Stimulated activated naive CD4-positive, alpha-beta T cell treated with Interleukin-2 at 50 U/mL for 16 hours (primary cell): ENCODE measurements at regions not wholly inside any gene's neighbourhood (a gene's known extent, or its start where the extent isn't known, plus 50 kb on each side); places are given as distances from the start of the nearest gene placed in this dataset.

Experiments
- DNase-seq: peaks from one replicate; lab custom pipeline; 2025; lab: John Stamatoyannopoulos, UW

DNA sequence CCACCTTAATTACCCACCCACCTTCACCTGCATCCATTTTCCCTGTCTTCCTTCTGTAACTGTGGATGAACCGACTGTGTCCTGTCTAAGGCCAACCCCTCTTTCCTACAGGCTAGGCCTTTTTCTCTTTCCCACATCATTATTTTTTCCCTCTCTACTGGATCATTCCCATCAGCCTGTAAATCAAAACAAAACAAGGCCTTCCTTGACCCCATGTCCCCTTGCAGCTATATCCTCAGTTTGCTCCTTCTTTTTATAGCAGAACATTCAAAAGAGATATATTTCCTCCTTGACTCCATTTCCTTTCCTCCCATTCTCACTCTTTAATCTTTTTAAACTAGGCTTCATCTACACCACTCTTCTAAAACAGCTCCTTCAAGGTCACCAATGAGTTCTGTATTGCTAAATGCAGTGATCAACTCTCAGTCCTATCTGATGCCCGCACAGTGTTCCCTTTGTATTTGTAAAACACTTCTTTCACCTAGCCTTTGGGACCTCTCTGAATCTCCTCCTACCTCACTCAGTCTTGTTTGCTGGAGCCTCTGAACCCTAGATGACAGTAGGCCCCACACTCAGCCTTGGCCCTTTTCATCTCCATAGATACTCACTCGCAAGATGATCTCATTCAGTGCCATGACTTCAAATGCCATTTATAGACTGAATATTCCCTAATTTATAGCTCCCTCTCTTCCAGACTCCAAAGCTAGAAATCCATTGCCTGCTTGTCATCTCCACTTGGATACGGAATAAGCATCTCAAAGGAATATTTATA, 55.7 kb downstream of the CXCR4 start:
- DNase-seq: no peak

DNA sequence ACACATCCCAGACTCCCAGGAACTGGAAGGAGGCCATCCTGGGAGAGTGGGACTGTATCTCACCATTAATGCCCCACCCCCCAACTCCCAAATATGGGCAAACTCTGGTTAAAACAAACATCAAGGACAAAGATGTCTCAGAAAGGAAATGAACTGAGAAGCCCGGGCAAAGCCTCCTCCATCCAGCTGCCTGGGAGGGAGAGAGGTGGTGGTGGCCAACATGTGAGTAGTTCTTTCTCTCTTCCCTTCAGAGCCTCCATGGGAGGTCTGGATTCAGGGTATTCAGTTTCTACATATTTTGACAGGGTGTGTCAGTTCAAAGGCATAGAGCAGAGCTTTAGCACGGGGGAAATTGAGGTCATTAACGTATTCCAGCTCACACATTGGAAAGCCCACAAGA, 57.5 kb downstream of the CXCR4 start:
- no peak for DNase-seq

DNA sequence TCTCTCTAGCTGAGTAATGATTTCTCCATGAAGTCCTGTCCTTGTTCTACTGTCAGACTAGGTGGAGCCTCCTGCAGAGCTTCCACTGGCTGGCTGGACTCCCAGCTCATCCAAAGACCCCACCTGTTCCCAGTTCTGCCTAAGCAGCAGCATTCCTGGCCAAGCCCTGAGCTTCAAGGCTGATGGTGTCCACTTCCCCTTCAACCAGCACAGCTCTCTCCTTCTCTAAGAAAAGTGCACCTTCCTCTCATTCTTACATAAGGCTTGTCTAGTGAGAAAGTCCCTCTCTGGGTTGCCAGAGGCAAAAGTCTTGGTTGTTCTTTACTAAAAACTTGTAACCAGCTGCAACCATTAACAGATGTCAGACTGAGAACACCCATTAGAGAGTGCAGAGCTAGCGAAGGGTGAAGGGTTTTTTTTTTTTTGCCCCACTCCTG, 58.9 kb downstream of the CXCR4 start:
- no peak for DNase-seq

DNA sequence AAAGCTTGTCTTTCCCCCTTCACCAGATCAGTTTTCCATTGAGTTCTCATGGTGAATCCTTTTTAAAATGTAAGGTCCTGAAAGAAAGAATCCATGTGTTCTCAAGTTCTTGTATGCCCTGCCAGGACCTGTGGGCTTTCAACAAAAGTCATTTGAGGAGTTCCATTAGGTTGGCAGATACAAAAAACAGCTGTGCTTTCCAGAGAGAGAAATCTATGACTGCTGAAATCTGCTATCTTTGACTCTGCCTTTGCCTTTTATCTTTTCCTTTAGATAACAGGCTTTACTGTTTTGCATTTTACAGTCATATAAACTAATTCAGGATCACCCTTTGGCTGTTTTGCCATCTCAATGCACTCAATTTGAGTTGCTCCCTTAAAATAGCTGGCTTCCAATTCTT, 59.7 kb downstream of the CXCR4 start:
- no peak for DNase-seq

DNA sequence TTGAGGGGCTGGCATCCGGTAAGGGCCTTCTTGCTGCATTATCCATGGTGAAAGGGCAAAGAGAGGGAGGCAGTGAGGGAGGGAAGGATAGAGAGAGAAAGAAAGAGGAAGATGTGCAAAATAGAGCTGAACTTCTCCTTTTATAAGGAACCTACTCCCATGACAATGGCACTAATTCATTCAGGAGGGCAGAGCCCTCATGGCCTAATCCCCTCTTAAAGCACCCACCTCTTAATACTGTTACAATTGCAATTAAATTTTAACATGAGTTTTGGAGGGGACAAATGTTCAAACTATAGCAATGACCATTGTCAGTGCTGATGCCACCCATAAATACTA, 60.2 kb downstream of the CXCR4 start:
- no peak for DNase-seq

DNA sequence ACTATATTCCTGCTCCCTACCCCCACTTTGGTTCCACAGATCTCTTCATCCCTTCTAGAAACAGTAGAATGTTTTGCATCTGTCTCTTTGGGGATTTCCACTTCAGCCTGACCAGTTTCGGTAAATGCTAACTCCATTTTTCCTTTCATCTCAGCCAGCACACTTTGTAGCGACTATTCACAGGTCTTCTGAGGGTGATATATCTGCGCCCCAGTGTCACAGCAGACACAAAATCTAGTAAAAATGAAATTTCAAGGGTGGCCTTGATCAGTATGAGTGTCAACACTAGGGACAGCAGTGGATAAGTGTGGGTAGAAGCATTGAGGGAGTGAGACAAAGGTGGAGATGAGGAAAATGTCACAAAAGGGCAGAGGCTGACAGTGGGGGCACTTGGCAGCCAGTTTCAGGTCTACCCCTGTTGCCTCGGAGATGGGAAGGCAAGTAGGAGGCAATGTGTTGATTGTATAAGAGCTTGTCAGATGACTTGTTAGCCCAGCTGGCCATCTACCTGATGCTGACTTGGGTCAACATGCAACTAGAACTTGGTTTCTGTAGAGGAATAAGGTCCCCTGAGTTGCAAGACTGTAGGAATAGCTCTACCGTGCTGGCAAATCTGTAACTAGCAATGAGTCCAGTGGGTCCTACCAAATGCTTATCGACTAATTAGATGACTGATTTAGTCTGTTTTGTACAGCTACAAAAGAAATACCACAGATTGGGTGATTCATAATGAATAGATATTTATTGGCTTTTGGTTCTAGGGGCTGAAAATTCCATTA, 60.7 kb downstream of the CXCR4 start:
- DNase-seq: peak; percentile 33

DNA sequence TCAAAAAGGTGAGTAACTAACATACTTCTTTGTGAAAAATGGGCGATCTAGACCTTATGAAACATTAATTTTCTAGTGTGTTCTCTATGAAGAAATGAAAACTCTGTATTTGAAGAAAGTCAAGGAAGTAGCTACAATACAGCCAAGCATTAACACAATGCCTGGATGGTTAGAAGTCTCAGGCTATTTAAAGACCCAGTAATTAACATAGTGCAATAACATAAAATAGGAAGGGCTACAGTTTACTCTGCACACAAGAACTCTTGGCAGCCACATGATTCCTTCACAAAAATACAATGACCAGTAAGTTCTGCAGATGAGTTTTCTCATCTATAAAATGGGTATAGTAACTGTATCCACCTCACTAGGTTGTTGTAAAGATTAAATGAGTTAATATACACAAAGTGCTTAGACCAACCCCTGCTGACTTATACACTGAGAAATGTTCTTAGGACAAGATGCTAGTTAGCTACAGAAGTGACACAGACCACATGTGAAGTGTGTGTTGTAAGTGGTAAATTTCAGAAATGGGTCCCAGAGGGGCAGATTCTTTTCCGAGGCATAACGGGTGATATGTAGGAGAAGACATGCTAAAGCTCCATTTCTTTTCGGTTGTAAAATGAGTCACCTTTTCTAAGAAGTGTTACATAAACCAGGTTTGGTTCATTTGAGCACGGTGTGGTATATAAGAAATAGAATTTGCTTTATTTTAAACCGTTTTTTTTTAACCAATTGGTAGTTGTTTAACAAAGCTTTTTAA, 61.8 kb downstream of the CXCR4 start:
- DNase-seq: no peak

DNA sequence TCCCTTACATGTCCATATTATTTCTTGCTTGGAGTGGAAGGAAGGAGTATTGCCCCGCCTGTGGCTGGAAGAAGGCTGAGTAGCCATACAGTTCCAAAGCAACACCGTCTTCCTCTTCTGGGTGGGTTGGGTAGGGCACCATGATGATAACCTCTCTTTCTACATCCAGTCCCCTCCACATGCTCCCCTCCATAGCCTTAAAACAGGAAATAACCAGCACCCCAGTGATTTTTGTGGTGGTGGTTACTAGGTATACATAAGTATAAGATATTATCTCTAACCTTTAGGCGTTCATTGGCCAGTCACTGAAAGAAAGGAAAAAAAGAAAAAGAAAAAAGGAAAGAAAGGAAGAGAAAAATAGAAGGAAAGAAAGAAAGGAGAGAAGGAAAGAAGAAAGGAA, 63.1 kb downstream of the CXCR4 start:
- no peak for DNase-seq

DNA sequence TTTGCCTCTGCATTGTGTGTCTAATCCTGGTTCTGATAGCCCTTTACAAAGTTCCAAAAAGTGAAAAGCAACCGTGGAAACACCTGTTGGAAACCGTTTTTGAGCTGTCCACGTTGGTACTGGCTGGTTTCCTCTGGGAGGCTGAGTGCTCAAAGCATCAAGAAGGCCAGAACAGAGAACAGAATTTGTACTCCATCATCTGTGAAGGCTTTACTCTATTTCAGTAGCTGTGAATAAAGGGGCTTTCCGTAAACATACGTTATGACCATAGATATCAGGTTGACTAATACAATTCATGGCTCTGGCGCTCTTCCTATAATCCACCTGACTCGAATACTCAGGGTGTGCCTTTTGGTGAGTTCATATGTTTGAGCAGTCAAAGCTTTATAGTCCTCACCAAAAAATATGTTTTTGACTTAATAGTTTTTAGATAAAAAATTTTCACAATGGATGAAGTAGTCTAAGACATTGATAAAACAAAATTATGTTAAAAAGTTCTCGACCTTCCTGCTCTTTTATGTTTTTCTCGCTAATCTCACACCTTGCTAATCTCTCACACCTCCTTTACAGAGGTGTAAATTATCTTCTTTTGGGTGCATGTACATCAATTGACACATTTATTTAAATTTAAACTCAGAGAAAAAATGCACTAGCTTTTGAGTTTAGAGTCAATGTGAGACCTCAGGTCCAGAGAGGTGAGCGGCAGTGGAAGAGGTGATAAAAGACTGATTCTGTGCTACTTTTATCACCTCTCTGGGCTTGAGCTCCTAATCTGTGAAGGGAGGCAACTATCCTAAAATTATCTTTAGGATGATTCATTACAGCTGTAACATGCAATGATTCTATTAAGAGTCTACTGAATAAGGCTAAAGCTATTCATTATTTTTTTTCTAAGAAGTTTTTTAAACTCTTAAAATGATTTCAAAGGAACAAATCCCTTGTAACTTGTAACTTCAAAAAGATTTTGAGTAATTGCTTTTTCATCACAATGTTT, 65.3 kb downstream of the CXCR4 start:
- DNase-seq: no peak

DNA sequence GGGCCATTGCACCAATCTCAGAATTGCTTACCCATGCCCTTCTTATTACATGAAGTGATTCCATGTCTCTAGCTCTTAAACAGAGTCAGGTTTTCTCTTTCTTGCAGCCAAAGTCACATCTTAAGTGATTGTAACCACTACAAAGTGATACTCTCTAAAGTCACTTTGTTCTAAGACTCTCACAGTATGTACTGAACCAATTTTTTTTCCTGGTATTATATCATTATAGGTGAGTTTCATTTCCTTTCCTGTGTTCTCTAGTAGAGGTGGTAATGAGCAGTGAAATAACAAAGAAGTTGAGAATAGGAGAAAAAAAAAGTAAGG, 66.3 kb upstream of the DARS1 start:
- DNase-seq: no peak

DNA sequence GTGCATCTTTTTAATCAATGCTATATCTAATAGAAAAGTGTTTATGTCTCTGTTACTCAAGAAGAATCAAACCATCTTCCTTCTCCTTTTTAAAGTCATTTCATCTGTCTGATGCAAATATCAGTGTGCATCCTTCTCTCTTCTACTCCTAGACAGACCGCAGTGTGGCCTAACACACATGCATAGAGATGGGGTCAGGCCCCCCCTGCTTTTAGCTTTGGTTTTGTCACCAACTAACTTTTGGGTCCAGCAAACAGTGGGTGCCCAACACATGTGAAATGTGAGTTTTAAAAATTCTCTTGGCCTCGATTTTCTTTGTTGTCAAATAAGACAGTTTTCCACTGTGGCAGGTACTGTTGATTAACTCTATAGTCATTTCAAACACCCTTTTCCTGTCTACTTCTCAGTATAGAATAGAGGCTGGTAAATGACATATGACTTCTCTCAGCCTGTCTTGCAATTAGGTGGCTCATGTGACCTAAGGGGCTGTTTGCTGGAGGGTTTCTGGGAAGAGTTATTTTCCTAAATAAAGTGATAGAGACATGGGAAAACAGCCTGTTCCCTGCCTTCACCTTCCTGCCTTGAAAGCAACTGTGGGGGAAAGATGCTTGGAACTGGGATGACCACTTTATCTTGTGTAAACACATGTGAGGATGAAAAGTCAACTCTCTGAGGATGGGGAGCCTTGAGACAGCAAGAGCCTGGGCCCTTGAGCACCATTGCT, 65.7 kb upstream of the DARS1 start:
- DNase-seq: no peak

DNA sequence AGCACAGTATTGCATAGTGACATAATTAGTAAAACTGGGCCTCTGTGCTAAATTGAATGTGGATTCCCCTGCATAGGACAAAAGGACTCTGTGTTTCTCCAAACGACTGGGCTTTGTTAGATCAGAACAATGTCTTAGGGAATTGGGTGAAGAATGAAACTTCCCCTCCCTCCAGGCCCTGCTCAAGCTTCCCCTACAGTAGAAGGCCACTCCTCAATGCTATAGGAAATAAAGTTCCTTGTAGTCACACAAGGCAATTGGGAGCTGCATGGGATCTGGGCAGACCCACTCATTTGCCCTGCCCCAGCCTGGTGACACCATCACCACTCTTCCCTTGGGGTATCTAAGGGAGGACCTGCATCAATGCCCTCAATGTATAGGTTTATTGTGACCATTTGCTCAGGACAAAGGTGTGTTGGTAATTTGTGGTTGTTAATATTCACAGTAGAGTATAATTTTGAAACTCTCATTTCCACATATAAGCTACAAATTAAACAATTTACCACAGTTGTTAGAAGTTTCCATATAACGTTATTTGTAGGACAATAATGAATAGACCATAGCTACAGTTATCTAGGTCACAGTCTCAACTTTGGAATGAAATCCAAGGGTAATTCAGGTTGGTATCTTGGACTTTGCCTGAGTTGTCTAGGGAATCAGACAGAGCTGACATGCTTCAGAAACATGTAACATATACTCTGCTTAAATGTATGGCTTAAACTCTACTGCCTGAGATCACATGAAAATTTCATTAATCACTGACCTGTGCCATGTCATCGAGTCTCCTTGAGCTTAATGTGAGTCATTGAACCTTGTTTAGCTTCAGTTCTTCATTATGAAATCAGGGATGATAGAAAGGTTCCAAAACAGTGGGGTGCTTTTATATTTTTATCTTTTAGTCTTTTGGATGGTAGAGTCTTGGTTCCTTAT, 64.8 kb upstream of the DARS1 start:
- no peak for DNase-seq

DNA sequence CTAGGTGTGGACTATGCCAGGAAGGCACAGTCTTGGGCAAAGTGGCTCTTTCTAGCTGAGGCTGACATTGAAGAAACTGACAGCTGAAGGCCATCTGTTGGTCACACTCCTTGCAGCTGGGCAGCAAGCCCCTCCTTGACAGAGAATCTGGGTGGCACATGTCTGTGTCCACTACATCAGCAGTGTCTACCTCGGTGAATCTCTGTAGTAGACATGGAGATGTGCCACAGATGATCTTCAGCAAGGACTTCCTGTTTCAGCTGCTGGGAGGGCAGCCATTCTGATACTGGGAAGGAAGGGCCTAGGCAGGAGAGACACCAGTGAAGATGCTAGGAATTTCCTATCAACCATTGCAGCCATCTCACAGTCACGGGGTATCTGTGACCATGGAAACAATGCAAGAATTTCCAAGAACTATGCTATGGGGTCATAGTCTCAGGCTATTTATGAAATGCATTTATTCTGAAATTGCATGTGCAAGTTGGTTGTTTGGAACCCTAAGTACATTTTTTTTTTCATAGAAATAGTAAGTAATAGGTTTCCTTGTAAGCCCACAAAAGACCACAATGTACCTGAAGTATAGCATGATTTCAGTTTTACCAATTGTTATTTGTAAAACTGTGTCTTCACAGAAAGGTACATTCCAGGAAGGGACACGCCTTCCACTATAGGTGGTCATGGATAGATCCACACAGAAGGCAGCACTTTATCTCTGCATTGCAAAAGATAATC, 63.8 kb upstream of the DARS1 start:
- no peak for DNase-seq

DNA sequence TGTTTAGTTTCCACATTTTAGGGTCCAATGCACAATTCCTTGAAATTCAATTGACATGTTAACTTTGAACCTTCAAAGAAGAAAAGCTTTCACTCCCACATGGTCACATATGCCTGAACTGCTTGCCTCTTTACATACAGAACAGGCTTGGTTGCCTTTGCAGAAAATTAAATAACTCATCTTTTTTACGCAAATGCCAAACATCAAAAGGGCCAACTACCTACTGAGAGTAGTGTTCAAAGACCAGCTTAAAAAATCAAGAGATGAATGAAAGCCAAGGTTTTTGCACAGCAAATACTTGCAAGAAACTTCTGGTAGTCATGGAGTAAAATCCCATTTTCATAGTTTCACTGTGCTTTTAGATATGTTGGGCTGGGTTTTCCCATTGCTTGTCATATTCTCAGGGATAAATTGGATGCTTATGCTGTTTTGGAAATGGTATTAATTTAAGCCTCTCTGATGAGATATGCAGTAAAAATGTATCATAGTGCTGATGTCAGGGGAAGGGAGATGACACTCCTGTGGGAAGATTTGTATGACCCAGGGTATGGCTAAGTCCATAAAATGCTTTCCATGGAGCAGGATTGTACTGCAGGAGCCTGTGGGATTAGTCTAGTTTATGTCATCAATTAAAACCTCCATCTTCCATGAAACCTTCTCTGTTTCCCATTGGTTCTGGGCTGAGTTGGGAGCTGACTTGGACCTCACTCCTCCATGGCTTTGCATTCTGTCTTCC, 60.6 kb upstream of the DARS1 start:
- no peak for DNase-seq

DNA sequence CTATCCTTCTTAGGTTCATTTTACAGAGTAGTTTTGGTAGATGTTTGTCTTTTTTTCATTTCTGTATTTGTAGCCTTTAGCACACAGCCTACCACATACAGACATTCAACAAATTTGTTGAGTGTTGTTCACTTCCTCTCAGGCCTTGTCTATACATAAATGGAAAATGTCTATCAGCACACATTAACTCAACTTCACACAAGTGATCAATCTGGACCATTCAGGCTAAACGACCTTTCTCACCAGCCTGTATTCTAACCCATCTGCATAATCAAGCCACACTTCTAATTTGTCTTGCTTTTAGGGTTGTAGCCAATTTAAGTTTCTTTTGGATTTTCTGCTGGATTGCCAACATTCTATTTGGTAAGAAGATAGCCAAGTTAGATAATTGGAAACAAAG, 59.9 kb upstream of the DARS1 start:
- DNase-seq: no peak
